ENCODE measurements at regions not wholly inside any gene's neighbourhood (a gene's known extent, or its start where the extent isn't known, plus 50 kb on each side); places are given as distances from the start of the nearest gene placed in this dataset.
"Not testable (repeated sequence)": the region's sequence is repeated elsewhere in the genome, so short reads cannot be mapped to it uniquely, and the experiment has no call there.

GRCh38 chr12:131197490-131197889 is 243.8 kb downstream of the ADGRD1 start:
- Histone ChIP-seq H3K27ac (no peak overlapping the region), H3K27me3 (no peaks in the 10 kb centered on the region), H3K4me3 (no peak overlapping the region), H3K36me3 (no peaks in the 10 kb centered on the region), H3K9me3 (no peaks in the 10 kb centered on the region), H3K4me1 (no peaks in the 10 kb centered on the region)
- ATAC-seq = no peak
- DNase-seq = no peak
- intact Hi-C loops (cut with DNase I) = no loop called here
- WGBS, 4 donors = 86 to 91% (median 91%) methylated on average over 7 of the region's 7 CpGs
- TF ChIP-seq POLR2A (IDR thresholded peaks at IDR 0.05) (no peak), CTCF (IDR thresholded peaks at IDR 0.05) (no peak)

GRCh38 chr12:131199221-131199620 is 245.5 kb downstream of the ADGRD1 start:
- peaks cover 0 to 5% (median 0%) of the 10 kb centered on the region in 9 donors for H3K27me3 ChIP-seq
- 73 to 81% (median 76%) methylated on average over 3 of the region's 3 CpGs for WGBS, 4 donors
- no peaks in the 10 kb centered on the region for H3K4me1 ChIP-seq
- no peaks in the 10 kb centered on the region for H3K36me3 ChIP-seq
- H3K9me3 ChIP-seq = no peaks in the 10 kb centered on the region
- DNase-seq (no peak), ATAC-seq (no peak)
- H3K4me3 ChIP-seq = no peak overlapping the region
- H3K27ac ChIP-seq = no peak overlapping the region
- intact Hi-C loops (cut with DNase I) = no loop called here
- no peak for TF ChIP-seq CTCF (IDR thresholded peaks at IDR 0.05)
- no peak for TF ChIP-seq POLR2A (IDR thresholded peaks at IDR 0.05)

DNA sequence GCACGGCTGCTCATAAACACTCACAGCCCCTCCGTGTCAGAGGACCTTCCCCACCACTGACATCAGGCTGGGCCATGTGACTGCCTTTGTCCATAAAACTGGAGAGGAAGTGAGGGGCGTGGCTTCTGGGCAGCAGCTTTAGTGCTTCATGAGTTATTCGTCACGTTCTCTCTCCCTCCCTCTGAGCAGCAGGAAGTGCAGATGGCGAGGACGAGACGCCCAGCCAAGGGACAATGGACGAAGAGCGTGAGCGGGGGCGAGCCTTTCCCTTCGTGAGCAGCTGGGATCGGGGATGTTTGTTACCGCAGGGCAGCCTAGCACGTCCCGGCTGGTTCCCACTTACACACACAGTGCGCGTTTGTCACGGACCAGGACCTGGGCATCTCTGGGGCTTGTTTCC is 248.2 kb downstream of the ADGRD1 start:
- DNase-seq; H3K27ac ChIP-seq; H3K4me3 ChIP-seq; intact Hi-C loops (cut with DNase I); H3K27me3 ChIP-seq; H3K4me1 ChIP-seq; H3K9me3 ChIP-seq; H3K36me3 ChIP-seq: not testable (repeated sequence)
- ATAC-seq = peak in 1 of 4 donors; percentile 51
- no CpG with 5 or more reads among the region's 20 CpGs for WGBS, 4 donors

DNA sequence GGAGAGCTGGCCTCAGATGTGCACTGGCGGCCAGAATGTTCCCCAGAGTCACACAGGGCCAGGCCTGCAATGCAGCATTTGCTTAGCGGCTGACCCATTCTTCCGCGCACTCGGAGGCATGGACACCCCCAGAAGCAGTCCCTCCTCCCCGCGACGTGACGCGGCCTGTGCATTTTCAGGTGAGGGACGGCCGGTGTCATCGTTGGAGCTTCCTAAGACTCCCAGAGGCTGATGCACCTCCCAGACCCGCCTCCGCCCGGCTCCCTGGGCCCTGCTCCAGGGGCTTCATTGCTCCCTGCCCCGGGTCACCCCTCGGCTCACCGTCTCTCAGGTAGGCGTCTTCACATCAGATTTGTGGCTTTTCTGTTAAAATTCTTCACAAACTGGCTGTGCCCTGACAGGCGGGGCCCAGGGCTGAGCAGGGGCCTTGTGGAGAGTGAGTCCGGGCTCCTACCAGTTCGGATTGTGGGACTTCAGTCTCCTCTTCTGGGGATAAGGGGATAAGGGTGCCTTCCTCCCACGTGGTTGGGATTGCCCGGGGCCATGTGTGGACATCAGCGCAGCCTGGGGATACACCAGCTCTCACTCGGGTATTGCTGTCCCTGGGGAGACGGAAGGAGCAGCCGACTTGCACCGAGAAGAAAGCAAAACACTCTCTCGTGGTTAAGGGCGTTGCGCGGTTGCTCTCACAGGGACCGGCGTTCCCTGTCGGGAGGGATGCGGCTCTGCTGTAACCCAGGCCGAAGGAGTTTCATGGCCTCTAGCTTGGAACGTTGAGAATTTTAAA is 249.1 kb downstream of the ADGRD1 start:
- no peak for DNase-seq
- no peak for TF ChIP-seq POLR2A (IDR thresholded peaks at IDR 0.05)
- no peak for TF ChIP-seq CTCF (IDR thresholded peaks at IDR 0.05)
- Histone ChIP-seq H3K27ac (no peak overlapping the region), H3K4me1 (no peaks in the 10 kb centered on the region), H3K36me3 (no peaks in the 10 kb centered on the region), H3K27me3 (peaks cover 0 to 8% (median 0%) of the 10 kb centered on the region in 9 donors), H3K9me3 (no peaks in the 10 kb centered on the region), H3K4me3 (no peak overlapping the region)
- intact Hi-C loops (cut with DNase I) = no loop called here
- no peak for ATAC-seq
- WGBS, 4 donors = 86 to 91% (median 88%) methylated on average over 34 to 40 of the region's 40 CpGs
